HepG2 (cell line): ENCODE measurements at regions not wholly inside any gene's neighbourhood (a gene's known extent, or its start where the extent isn't known, plus 50 kb on each side); places are given as distances from the start of the nearest gene placed in this dataset.

Experiments
- ATAC-seq: fragments of 200-7000 bp; cut with Tn5 transposase; 3 replicates; pipeline ENCODE4 v1.9.1; 2020; ENCODE audit warnings: mild to moderate bottlenecking, moderate library complexity
- BruUV-seq: library from RNA; stranded (reverse); fragments of 400-500 nt; replicated peaks from 2 replicates; lab custom pipeline; 2021; lab: Mats Ljungman, UMichigan
- CTCF ChIA-PET: fragments of 300-600 bp; formaldehyde crosslinking; extraction: SDS; loops from one replicate; lab custom pipeline; 2021; ENCODE audit warnings: low total read pairs, inconsistent platforms, low intra/inter-chr PET ratio; lab: Yijun Ruan, JAX
- POLR2A ChIA-PET: fragments of 350-600 bp; sonication (Branson Sonifier 250); formaldehyde crosslinking; loops from one replicate; lab custom pipeline; 2020; ENCODE audit warnings: antibody characterized with exemption, inconsistent platforms; lab: Yijun Ruan, JAX
- DNase-seq: peaks from one replicate; pipeline ENCODE4 v3.0.0-alpha.2; 2015; ENCODE audit warnings: low spot score
- FAIRE-seq: peaks from 3 replicates; lab custom pipeline; 2011; peaks lifted over from hg19 to GRCh38; lab: Jason Lieb, UNC
- H2AFZ ChIP-seq: one replicate; pipeline ENCODE4 v1.6.1; 2011; ENCODE audit warnings: low read length, inconsistent platforms
- H3K27ac ChIP-seq: fragments of 300-600 bp; 3 replicates; pipeline ENCODE4 v1.8.0; 2011; ENCODE audit warnings: mixed run types, mild to moderate bottlenecking, mixed read lengths, low read length, inconsistent platforms; ENCODE audit not compliant: insufficient read depth; ENCODE audit errors: extremely low read length
- H3K27me3 ChIP-seq, 2 experiments: fragments of 200-600 bp in 1 of 2; 2 replicates in 1 of 2; 3 replicates in 1 of 2; pipeline versions ENCODE4 v1.6.0 to v1.8.0; 2011; ENCODE audit warnings: low read length in 2 of 2, mild to moderate bottlenecking in 2 of 2, moderate library complexity in 2 of 2, inconsistent platforms in 1 of 2; ENCODE audit not compliant: insufficient read depth in 2 of 2, control insufficient read depth in 1 of 2
- H3K36me3 ChIP-seq, 2 experiments: fragments of 200-600 bp in 1 of 2; replicated peaks in 1 of 2; 2 replicates in 1 of 2; 3 replicates in 1 of 2; pipeline versions ENCODE4 v1.5.1 to v1.8.0; 2011; ENCODE audit warnings: low read length in 2 of 2, inconsistent platforms in 1 of 2; ENCODE audit not compliant: insufficient read depth in 2 of 2, control insufficient read depth in 1 of 2
- H3K4me1 ChIP-seq: 2 replicates; pipeline ENCODE4 v1.5.1; 2012; ENCODE audit warnings: low read length, inconsistent platforms; ENCODE audit not compliant: insufficient read depth
- H3K4me2 ChIP-seq: 2 replicates; pipeline ENCODE4 v1.6.0; 2011; ENCODE audit warnings: low read depth, low read length, inconsistent platforms
- H3K4me3 ChIP-seq, 3 experiments: fragments of 200-600 bp in 1 of 3; sonication (generic), shearing (Covaris generic) in 1 of 3; replicated peaks in 1 of 3; 2 replicates each; pipeline ENCODE4 v1.5.1; 2011 to 2016; ENCODE audit warnings: low read length in 3 of 3, inconsistent platforms in 2 of 3, low read depth in 2 of 3, mild to moderate bottlenecking in 2 of 3, control low read depth in 1 of 3, mixed read lengths in 1 of 3; ENCODE audit not compliant: insufficient read depth in 1 of 3
- H3K79me2 ChIP-seq: one replicate; pipeline ENCODE4 v1.6.1; 2011; ENCODE audit warnings: low read length, inconsistent platforms; ENCODE audit not compliant: insufficient read depth
- H3K9ac ChIP-seq: 2 replicates; pipeline ENCODE4 v1.6.0; 2011; ENCODE audit warnings: mild to moderate bottlenecking, low read depth, low read length, inconsistent platforms; ENCODE audit not compliant: insufficient read depth
- H3K9me3 ChIP-seq: 2 replicates; pipeline ENCODE4 v1.5.1; 2012; ENCODE audit warnings: mild to moderate bottlenecking, low read length
- H4K20me1 ChIP-seq: 2 replicates; pipeline ENCODE4 v1.6.0; 2011; ENCODE audit warnings: inconsistent platforms, mild to moderate bottlenecking, low read length, moderate library complexity; ENCODE audit not compliant: insufficient read depth
- ATF6 ChIP-seq: sonication (generic); formaldehyde crosslinking; conservative IDR thresholded peaks from 2 replicates; pipeline ENCODE4 v1.4.0; 2020; ENCODE audit warnings: missing genetic modification reagents
- GTF2F1 ChIP-seq: fragments of 150-350 bp; IDR thresholded peaks from 2 replicates; pipeline ENCODE4 v1.6.1; 2014; ENCODE audit warnings: low read length
- YEATS2 ChIP-seq: sonication (generic); formaldehyde crosslinking; IDR thresholded peaks from 2 replicates; pipeline ENCODE4 v1.4.0; 2020; ENCODE audit warnings: missing genetic modification reagents, borderline replicate concordance
- ZNF205 ChIP-seq: IDR thresholded peaks from 2 replicates; pipeline ENCODE4 v1.6.1; 2018; ENCODE audit warnings: missing biosample characterization, missing genetic modification reagents
- WGBS: methylation state at CpG from one replicate; pipeline ENCODE4 v1.1.6; 2017; ENCODE audit warnings: low lambda C conversion rate; 5-methylcytosine and 5-hydroxymethylcytosine counted together
- in situ Hi-C: cut with HindIII; loops from 2 replicates; pipeline ENCODE4 v1.10.0; 2017; ENCODE audit warnings: low pct_unique_long_range_greater_than_20kb; ENCODE audit not compliant: extremely low pct_ligation_motif_present
- intact Hi-C: fragments of 100-400 bp; cut with micrococcal nuclease; formaldehyde crosslinking; loops from one replicate; pipeline ENCODE4 v1.10.0; 2022; ENCODE audit not compliant: unreplicated experiment
- TF ChIP-seq, protein P1 (sequence below): sonication (generic); formaldehyde crosslinking; IDR thresholded peaks from 2 replicates; pipeline ENCODE4 v1.4.0; 2020; ENCODE audit warnings: missing genetic modification reagents

- TF ChIP-seq, protein P1, sequence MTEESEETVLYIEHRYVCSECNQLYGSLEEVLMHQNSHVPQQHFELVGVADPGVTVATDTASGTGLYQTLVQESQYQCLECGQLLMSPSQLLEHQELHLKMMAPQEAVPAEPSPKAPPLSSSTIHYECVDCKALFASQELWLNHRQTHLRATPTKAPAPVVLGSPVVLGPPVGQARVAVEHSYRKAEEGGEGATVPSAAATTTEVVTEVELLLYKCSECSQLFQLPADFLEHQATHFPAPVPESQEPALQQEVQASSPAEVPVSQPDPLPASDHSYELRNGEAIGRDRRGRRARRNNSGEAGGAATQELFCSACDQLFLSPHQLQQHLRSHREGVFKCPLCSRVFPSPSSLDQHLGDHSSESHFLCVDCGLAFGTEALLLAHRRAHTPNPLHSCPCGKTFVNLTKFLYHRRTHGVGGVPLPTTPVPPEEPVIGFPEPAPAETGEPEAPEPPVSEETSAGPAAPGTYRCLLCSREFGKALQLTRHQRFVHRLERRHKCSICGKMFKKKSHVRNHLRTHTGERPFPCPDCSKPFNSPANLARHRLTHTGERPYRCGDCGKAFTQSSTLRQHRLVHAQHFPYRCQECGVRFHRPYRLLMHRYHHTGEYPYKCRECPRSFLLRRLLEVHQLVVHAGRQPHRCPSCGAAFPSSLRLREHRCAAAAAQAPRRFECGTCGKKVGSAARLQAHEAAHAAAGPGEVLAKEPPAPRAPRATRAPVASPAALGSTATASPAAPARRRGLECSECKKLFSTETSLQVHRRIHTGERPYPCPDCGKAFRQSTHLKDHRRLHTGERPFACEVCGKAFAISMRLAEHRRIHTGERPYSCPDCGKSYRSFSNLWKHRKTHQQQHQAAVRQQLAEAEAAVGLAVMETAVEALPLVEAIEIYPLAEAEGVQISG = no peak
- no peak for TF ChIP-seq ZNF205 (CRISPR knock-in tag)
These were observed 395.6 kb downstream of the ZPLD1 start (continued) for GRCh38 chr3:102830415-102830814.

DNA sequence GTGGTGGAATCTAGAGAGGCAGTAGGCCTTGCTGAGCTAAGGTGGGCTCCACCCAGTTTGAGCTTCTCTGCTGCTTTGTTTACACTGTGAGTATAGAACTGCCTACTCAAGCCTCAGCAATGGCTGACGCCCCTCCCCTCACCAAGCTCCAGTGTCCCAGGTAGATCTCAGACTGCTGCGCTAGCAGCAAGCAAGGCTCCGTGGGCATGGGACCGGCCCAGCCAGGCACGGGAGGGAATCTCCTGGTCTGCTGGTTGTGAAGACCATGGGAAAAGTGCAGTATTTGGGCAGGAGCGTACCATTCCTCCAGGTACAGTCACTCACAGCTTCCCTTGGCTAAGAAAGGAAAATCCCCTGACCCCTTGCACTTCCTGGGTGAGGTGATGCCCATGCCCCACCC, 407.1 kb downstream of the ZPLD1 start:
- peaks cover 66% of the 10 kb centered on the region for H3K9me3 ChIP-seq
- FAIRE-seq = no peak
- TF ChIP-seq YEATS2 = no peak
- TF ChIP-seq GTF2F1 = no peak
- no peak for TF ChIP-seq ATF6 (CRISPR knock-in tag)
- TF ChIP-seq, all 625 proteins: peak for 0
- ChIA-PET CTCF (no interaction called here), POLR2A (no interaction called here)
- no peak for DNase-seq
- H2AFZ ChIP-seq = no peak overlapping the region
- H3K79me2 ChIP-seq = no peaks in the 10 kb centered on the region
- BruUV-seq = no TSS peak
- WGBS = 100% methylated on average over 1 of the region's 6 CpGs
- no peak overlapping the region for H3K4me2 ChIP-seq
- no peak overlapping the region for H3K9ac ChIP-seq
- no peak overlapping the region for H3K4me3 ChIP-seq
- no peaks in the 10 kb centered on the region for H4K20me1 ChIP-seq
- no peak for ATAC-seq
- no peaks in the 10 kb centered on the region for H3K27me3 ChIP-seq
- no peaks in the 10 kb centered on the region for H3K36me3 ChIP-seq
- no peaks in the 10 kb centered on the region for H3K4me1 ChIP-seq
- intact Hi-C loops = no loop called here
- no peak overlapping the region for H3K27ac ChIP-seq
- in situ Hi-C loops = no loop called here
